OCI-LY3 (cell line): ENCODE measurements at regions not wholly inside any gene's neighbourhood (a gene's known extent, or its start where the extent isn't known, plus 50 kb on each side); places are given as distances from the start of the nearest gene placed in this dataset.

Source experiments
- CTCF ChIP-seq: fragments of 200-600, 300-600 bp; sonication (generic); IDR thresholded peaks from 2 replicates; pipeline ENCODE4 v1.5.1; 2014; ENCODE audit warnings: antibody characterized with exemption, low read length, low read depth
- EZH2phosphoT487 ChIP-seq: fragments of 200-600 bp; shearing (Covaris generic); IDR thresholded peaks from 2 replicates; pipeline ENCODE4 v1.6.1; 2018; ENCODE audit warnings: antibody characterized with exemption, mixed run types, low read depth

- TF ChIP-seq CTCF (no peak), EZH2phosphoT487 (no peak)
Measured at GRCh38 chr10:53737132-53737531, 964.5 kb upstream of the MBL2 start.
